ENCODE measurements at regions not wholly inside any gene's neighbourhood (a gene's known extent, or its start where the extent isn't known, plus 50 kb on each side); places are given as distances from the start of the nearest gene placed in this dataset.

DNA sequence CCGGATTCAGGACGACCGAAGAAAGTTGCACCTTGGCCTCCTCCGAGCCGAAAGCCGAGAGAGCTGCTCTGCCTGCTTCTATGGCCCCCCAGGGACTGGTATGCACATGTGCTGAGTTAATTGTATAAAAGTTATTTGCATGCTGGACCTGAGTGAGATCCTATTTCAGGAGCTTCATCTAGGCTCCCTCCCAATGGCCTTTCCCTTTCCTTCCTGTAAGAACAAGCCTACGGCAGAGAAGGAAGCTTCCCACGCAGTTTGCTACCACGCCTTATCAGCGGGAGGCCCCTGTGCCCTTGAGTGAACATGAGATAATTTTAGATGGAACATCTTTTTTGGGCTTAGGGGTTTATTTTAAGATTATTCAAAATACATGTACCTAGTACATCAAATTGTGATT is 65.9 kb downstream of the RIN2 start:
- TF ChIP-seq POLR2AphosphoS5 (IDR thresholded peaks at IDR 0.05; ENCODE audit: low read depth), result no peak
- TF ChIP-seq, protein P1, sequence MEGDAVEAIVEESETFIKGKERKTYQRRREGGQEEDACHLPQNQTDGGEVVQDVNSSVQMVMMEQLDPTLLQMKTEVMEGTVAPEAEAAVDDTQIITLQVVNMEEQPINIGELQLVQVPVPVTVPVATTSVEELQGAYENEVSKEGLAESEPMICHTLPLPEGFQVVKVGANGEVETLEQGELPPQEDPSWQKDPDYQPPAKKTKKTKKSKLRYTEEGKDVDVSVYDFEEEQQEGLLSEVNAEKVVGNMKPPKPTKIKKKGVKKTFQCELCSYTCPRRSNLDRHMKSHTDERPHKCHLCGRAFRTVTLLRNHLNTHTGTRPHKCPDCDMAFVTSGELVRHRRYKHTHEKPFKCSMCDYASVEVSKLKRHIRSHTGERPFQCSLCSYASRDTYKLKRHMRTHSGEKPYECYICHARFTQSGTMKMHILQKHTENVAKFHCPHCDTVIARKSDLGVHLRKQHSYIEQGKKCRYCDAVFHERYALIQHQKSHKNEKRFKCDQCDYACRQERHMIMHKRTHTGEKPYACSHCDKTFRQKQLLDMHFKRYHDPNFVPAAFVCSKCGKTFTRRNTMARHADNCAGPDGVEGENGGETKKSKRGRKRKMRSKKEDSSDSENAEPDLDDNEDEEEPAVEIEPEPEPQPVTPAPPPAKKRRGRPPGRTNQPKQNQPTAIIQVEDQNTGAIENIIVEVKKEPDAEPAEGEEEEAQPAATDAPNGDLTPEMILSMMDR (IDR thresholded peaks at IDR 0.05; ENCODE audit: insufficient read depth, low read length), result no peak
- TF ChIP-seq, protein P2, sequence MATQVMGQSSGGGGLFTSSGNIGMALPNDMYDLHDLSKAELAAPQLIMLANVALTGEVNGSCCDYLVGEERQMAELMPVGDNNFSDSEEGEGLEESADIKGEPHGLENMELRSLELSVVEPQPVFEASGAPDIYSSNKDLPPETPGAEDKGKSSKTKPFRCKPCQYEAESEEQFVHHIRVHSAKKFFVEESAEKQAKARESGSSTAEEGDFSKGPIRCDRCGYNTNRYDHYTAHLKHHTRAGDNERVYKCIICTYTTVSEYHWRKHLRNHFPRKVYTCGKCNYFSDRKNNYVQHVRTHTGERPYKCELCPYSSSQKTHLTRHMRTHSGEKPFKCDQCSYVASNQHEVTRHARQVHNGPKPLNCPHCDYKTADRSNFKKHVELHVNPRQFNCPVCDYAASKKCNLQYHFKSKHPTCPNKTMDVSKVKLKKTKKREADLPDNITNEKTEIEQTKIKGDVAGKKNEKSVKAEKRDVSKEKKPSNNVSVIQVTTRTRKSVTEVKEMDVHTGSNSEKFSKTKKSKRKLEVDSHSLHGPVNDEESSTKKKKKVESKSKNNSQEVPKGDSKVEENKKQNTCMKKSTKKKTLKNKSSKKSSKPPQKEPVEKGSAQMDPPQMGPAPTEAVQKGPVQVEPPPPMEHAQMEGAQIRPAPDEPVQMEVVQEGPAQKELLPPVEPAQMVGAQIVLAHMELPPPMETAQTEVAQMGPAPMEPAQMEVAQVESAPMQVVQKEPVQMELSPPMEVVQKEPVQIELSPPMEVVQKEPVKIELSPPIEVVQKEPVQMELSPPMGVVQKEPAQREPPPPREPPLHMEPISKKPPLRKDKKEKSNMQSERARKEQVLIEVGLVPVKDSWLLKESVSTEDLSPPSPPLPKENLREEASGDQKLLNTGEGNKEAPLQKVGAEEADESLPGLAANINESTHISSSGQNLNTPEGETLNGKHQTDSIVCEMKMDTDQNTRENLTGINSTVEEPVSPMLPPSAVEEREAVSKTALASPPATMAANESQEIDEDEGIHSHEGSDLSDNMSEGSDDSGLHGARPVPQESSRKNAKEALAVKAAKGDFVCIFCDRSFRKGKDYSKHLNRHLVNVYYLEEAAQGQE (IDR thresholded peaks at IDR 0.05; ENCODE audit: insufficient replicate concordance, low read depth), result no peak
- TF ChIP-seq SPI1 (IDR thresholded peaks at IDR 0.05; ENCODE audit: borderline replicate concordance, low read depth), result no peak
- TF ChIP-seq GABPA (IDR thresholded peaks at IDR 0.05; ENCODE audit: low read depth), result no peak
